GM13976 (cell line): ENCODE measurements at regions not wholly inside any gene's neighbourhood (a gene's known extent, or its start where the extent isn't known, plus 50 kb on each side); places are given as distances from the start of the nearest gene placed in this dataset.

ENCODE experiments used
- DNase-seq: peaks from one replicate; pipeline ENCODE4 v3.0.0; 2012; ENCODE audit warnings: low spot score
- CTCF ChIP-seq: IDR thresholded peaks from 2 replicates; pipeline ENCODE4 v1.5.1; 2012; ENCODE audit warnings: borderline replicate concordance, mild to moderate bottlenecking; ENCODE audit not compliant: insufficient read depth; ENCODE audit errors: extremely low read depth, missing control alignments, control extremely low read depth
- in situ Hi-C: fragments of 300-500 bp; cut with MboI; formaldehyde crosslinking; loops from one replicate; pipeline ENCODE4 v1.12.0; 2022; ENCODE audit warnings: low sequenced_read_pairs, mixed read lengths, inconsistent platforms; ENCODE audit not compliant: unreplicated experiment

DNA sequence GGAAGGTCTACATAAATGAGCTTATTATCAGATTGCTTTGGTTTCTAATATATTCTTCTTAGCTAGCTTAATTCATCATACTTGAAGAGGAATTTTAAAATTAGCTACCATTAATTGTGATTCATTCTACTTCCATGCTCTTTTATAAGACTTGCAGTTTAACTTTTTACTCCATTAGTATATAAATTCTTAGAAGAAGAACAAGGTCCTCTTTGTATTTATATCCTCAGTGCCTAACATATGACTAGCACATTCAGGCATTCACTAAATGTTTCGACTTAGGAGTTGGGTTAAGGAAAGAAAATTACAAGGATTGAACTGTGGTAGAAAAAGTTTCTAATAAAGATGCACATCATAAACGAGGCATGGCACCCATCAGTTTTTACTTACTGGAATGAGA, 1135.5 kb downstream of the JRKL start:
- in situ Hi-C loops: no loop called here
- TF ChIP-seq CTCF: no peak
- DNase-seq: no peak

GRCh38 chr11:97537407-97538150, 1147.8 kb downstream of the JRKL start:
- TF ChIP-seq CTCF: no peak
- no peak for DNase-seq
- in situ Hi-C loops: no loop called here

DNA sequence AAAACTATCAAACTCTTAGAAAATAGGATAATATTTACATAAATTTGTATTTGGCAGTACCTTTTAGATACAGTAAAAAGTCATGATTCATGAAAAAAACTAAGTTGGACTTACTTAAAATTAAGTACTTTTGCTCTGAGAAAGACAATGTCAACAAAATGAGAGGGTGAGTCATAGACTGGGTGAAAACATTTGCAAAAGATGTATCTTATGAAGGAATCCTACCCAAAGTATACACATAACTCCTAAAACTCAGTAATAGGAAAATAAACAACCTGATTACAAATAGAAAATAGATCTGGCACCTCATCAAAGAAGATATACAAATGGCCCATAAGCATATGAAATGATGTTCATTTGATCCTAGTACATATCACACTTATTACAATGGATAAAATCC, 1154.6 kb downstream of the JRKL start:
- no peak for TF ChIP-seq CTCF
- in situ Hi-C loops: no loop called here
- no peak for DNase-seq

DNA sequence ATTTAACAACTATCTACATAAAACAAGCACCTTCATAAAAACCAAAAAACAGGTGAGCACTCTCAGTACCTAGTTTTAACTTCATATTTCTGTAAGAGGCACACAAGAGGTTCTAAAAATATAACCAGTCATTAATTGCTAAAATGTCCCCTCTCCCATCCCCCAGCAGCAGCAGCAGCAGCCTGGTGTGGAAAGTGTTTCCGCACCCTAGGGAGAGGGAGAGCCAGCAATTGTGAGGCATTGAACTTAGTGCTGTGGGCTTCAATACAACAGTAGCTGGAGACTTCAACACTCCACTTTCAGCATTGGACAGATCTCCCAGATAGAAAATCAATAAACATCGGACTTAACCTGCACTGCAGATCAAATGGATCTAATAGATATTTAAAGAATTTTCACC, 1158.5 kb downstream of the JRKL start:
- no peak for TF ChIP-seq CTCF
- no peak for DNase-seq
- in situ Hi-C loops: no loop called here

DNA sequence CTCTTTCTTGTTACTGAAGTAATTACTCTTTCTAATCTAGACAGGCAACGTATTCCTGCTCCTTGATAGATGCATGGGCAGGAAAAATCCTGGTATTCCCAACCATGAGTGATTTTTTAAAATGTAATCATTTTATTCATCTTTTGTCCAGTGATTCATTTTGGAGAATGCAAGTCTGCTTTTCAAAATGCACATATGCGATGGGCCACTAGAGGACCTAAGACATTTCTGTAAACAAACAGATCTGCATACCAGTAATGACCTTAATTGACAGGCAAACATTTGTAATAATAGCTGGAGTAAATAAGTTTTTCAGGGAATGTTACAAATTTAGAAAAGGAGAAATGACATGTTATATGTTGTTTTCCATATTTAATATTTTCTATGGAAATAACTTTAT, 1167.6 kb downstream of the JRKL start:
- in situ Hi-C loops: no loop called here
- TF ChIP-seq CTCF: no peak
- DNase-seq: no peak

DNA sequence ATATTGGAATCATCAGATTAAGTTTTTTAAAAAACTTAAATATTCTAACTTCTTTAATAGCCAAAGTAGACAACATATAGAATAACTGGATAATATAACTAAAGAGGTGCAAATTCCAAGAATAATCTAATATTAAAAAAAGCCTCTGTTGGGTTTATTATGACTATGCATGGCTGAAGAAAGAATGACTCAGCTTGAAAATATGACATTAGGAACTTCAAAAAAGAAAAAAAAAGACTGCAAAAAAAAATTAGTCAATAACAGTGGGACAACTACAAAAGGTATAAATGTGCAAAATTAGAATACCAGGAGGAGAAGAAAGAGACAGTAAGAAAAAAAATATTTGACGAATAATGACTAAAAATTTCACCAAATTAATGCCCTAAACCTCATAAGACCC, 1178.0 kb downstream of the JRKL start:
- no peak for DNase-seq
- TF ChIP-seq CTCF: no peak
- in situ Hi-C loops: no loop called here
